ENCODE measurements at regions not wholly inside any gene's neighbourhood (a gene's known extent, or its start where the extent isn't known, plus 50 kb on each side); places are given as distances from the start of the nearest gene placed in this dataset.

GRCh38 chr15:47273864-47274263 lies 443.4 kb upstream of the SEMA6D start:
- no peak for DNase-seq (ENCODE audit: extremely low read depth in 1 of 2, low read depth in 1 of 2)

- no peak for DNase-seq (ENCODE audit: extremely low read depth in 1 of 2, low read depth in 1 of 2)
Measured at GRCh38 chr15:47283246-47283645, 434.1 kb upstream of the SEMA6D start.

- no peak for DNase-seq (ENCODE audit: extremely low read depth in 1 of 2, low read depth in 1 of 2)
Measured at GRCh38 chr15:47288794-47289193, 428.5 kb upstream of the SEMA6D start.

- no peak for DNase-seq (ENCODE audit: extremely low read depth in 1 of 2, low read depth in 1 of 2)
Measured at GRCh38 chr15:47289656-47290055, 427.6 kb upstream of the SEMA6D start.

GRCh38 chr15:47291767-47292166 lies 425.5 kb upstream of the SEMA6D start:
- no peak for DNase-seq (ENCODE audit: extremely low read depth in 1 of 2, low read depth in 1 of 2)

GRCh38 chr15:47292638-47293190 lies 424.6 kb upstream of the SEMA6D start:
- no peak for DNase-seq (ENCODE audit: extremely low read depth in 1 of 2, low read depth in 1 of 2)

- no peak for DNase-seq (ENCODE audit: extremely low read depth in 1 of 2, low read depth in 1 of 2)
Measured at GRCh38 chr15:47293466-47294162, 423.7 kb upstream of the SEMA6D start.

GRCh38 chr15:47294765-47295259 lies 422.5 kb upstream of the SEMA6D start:
- DNase-seq (ENCODE audit: extremely low read depth in 1 of 2, low read depth in 1 of 2): no peak

- no peak for DNase-seq (ENCODE audit: extremely low read depth in 1 of 2, low read depth in 1 of 2)
Measured at GRCh38 chr15:47296881-47297280, 420.4 kb upstream of the SEMA6D start.

GRCh38 chr15:47299846-47300434 lies 417.4 kb upstream of the SEMA6D start:
- no peak for DNase-seq (ENCODE audit: extremely low read depth in 1 of 2, low read depth in 1 of 2)

GRCh38 chr15:47300596-47300995 lies 416.7 kb upstream of the SEMA6D start:
- DNase-seq (ENCODE audit: extremely low read depth in 1 of 2, low read depth in 1 of 2): no peak

GRCh38 chr15:47301481-47301880 lies 415.8 kb upstream of the SEMA6D start:
- DNase-seq (ENCODE audit: extremely low read depth in 1 of 2, low read depth in 1 of 2): no peak

- no peak for DNase-seq (ENCODE audit: extremely low read depth in 1 of 2, low read depth in 1 of 2)
Measured at GRCh38 chr15:47304656-47305055, 412.6 kb upstream of the SEMA6D start.

- DNase-seq (ENCODE audit: extremely low read depth in 1 of 2, low read depth in 1 of 2): no peak
Measured at GRCh38 chr15:47312161-47312560, 405.1 kb upstream of the SEMA6D start.

- DNase-seq (ENCODE audit: extremely low read depth in 1 of 2, low read depth in 1 of 2): no peak
Measured at GRCh38 chr15:47326410-47327333, 390.6 kb upstream of the SEMA6D start.

- no peak for DNase-seq (ENCODE audit: extremely low read depth in 1 of 2, low read depth in 1 of 2)
Measured at GRCh38 chr15:47331829-47332393, 385.4 kb upstream of the SEMA6D start.

- no peak for DNase-seq (ENCODE audit: extremely low read depth in 1 of 2, low read depth in 1 of 2)
Measured at GRCh38 chr15:47332481-47332880, 384.8 kb upstream of the SEMA6D start.

- no peak for DNase-seq (ENCODE audit: extremely low read depth in 1 of 2, low read depth in 1 of 2)
Measured at GRCh38 chr15:47333734-47334133, 383.6 kb upstream of the SEMA6D start.

- DNase-seq (ENCODE audit: extremely low read depth in 1 of 2, low read depth in 1 of 2): no peak
Measured at GRCh38 chr15:47334805-47335535, 382.3 kb upstream of the SEMA6D start.

GRCh38 chr15:47337106-47337505 lies 380.2 kb upstream of the SEMA6D start:
- no peak for DNase-seq (ENCODE audit: extremely low read depth in 1 of 2, low read depth in 1 of 2)

Measured in stimulated activated CD8-positive, alpha-beta memory T cell treated with anti-CD3 and anti-CD28 coated beads, Interleukin-7, amount 100 ng/mL, for 48 hours (primary cell).